GM12872 (cell line): ENCODE measurements at regions not wholly inside any gene's neighbourhood (a gene's known extent, or its start where the extent isn't known, plus 50 kb on each side); places are given as distances from the start of the nearest gene placed in this dataset.

Experiments used
- TF ChIP-seq, protein P1 (sequence below): IDR thresholded peaks from 3 replicates; pipeline ENCODE4 v1.5.1; 2011; ENCODE audit warnings: low read depth, mild to moderate bottlenecking, low read length, moderate library complexity; ENCODE audit not compliant: insufficient read depth

DNA sequence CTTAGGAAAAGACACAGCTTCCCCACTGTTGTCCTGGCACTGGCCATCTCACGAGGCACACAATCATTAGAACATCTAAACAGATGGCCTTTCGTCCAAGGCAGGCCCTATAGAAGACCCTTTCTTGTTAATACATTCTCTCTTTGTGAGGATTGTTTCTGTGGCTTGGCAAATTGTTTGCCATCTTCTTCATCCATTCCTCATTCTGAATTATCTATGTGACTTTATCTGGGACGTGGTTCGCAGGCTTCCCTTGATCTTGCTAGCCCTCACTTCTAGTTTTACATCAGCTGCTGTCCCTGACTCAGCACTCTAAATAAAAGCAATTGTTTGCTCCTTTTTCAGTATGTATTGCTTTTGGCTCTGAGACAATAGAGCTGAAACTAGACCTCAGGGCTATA lies 101.1 kb upstream of the ZC3H11B start:
- TF ChIP-seq, protein P1, sequence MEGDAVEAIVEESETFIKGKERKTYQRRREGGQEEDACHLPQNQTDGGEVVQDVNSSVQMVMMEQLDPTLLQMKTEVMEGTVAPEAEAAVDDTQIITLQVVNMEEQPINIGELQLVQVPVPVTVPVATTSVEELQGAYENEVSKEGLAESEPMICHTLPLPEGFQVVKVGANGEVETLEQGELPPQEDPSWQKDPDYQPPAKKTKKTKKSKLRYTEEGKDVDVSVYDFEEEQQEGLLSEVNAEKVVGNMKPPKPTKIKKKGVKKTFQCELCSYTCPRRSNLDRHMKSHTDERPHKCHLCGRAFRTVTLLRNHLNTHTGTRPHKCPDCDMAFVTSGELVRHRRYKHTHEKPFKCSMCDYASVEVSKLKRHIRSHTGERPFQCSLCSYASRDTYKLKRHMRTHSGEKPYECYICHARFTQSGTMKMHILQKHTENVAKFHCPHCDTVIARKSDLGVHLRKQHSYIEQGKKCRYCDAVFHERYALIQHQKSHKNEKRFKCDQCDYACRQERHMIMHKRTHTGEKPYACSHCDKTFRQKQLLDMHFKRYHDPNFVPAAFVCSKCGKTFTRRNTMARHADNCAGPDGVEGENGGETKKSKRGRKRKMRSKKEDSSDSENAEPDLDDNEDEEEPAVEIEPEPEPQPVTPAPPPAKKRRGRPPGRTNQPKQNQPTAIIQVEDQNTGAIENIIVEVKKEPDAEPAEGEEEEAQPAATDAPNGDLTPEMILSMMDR = no peak

- TF ChIP-seq, protein P1 = no peak
These were observed 99.6 kb upstream of the ZC3H11B start for GRCh38 chr1:219712506-219712905.

DNA sequence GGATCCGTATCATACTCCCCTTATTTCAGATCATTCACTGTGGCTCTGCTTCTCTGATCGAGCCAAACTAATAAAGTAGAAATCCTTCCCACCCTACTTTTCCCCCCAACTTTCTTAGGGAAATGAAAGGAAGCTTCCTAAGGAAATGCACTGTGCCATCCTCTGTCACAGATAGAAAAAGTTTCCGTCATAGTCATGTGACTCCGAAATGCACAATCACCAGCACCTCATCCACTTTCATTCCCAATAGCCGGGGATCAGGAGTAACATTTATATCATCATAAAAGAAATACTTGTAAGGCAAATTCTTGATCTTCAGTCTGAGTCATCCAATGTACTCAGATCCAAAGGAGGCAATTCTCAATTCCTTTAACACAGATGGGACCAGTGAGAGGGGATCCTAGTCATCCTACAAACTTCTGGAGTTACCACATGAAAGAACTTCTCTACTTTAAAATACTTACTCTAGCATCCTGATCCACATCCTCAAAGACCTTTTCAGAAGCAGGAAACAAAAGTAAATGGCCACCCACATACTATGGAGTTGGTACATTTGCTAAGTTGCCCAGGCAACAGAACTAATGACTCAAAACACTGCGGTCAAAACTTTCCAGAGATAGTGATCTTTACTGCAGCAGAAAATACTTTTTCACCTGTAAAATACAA lies 97.8 kb upstream of the ZC3H11B start:
- TF ChIP-seq, protein P1 = no peak

DNA sequence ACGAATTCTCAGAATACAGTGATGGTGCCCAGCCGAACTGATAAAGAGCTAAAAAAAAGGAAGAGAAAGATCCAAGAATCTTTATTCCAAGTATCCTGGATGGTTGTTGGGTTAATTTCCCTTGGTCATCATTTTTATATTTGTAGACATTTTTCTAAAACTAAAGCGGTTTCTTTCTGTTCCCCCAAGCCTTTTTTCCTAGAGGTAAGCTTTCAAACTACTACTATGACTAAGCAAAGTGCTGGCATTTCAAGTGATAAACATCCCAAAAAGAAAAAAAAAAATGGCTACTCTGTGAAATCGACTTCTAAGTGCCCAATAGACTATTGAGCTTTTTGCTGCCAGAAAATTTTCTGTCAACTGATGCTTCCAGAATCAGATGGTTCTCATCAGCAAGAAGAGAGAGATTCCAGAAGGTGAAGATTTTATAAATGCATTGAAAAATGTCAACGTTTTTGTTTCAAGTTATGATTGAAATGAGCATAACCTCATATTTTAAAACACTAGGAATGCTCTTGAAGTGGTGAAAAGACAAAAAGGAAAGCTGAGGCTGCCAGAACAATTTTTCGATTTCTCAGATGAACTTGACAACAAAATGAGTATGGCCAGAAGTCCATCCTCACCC lies 96.1 kb upstream of the ZC3H11B start:
- TF ChIP-seq, protein P1 = no peak

DNA sequence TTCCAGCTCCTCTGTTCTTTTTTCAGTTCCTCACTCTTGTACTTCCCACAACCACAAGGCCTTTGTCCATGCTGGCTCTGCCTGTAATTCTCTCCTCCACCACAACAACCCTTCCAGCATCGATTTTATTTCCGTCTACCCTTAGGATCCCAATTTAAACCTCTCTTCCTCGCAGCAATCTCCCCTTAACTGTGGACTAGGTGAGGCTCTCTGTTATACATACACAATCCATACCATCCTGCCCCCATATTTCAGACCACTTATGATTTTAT lies 90.4 kb upstream of the ZC3H11B start:
- TF ChIP-seq, protein P1 = no peak

GRCh38 chr1:219701476-219701875 lies 88.6 kb upstream of the ZC3H11B start:
- TF ChIP-seq, protein P1 = no peak

- TF ChIP-seq, protein P1 = no peak
These were observed 87.0 kb upstream of the ZC3H11B start for GRCh38 chr1:219699870-219700269.

DNA sequence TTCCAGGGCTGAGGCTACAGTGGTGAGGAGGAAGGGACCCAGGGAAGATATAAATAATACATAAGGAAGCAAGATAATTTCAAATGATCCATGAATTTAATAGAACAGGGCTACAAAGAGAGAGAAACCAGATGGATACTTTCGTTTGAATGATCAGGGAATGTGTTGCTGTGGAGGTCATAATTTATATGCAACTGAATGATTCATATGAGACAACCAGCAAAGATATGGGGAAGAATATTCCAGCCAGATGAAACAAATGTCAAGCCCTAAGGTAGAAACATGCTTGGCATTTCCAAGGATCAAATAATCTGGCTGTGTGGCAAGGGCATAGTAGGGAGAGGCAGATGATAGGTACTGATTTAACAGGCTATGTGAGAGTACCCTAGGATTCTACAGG lies 84.8 kb upstream of the ZC3H11B start:
- TF ChIP-seq, protein P1 = no peak
